ENCODE measurements at regions not wholly inside any gene's neighbourhood (a gene's known extent, or its start where the extent isn't known, plus 50 kb on each side); places are given as distances from the start of the nearest gene placed in this dataset.

- TF ChIP-seq EZH2 (IDR thresholded peaks at IDR 0.05; ENCODE audit: borderline replicate concordance, low read length): no peak
- TF ChIP-seq, protein P1, sequence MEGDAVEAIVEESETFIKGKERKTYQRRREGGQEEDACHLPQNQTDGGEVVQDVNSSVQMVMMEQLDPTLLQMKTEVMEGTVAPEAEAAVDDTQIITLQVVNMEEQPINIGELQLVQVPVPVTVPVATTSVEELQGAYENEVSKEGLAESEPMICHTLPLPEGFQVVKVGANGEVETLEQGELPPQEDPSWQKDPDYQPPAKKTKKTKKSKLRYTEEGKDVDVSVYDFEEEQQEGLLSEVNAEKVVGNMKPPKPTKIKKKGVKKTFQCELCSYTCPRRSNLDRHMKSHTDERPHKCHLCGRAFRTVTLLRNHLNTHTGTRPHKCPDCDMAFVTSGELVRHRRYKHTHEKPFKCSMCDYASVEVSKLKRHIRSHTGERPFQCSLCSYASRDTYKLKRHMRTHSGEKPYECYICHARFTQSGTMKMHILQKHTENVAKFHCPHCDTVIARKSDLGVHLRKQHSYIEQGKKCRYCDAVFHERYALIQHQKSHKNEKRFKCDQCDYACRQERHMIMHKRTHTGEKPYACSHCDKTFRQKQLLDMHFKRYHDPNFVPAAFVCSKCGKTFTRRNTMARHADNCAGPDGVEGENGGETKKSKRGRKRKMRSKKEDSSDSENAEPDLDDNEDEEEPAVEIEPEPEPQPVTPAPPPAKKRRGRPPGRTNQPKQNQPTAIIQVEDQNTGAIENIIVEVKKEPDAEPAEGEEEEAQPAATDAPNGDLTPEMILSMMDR (conservative IDR thresholded peaks at IDR 0.05 in 1 of 2, IDR thresholded peaks at IDR 0.05 in 1 of 2; ENCODE audit: extremely low read depth in 1 of 2, insufficient read depth in 1 of 2, low read depth in 1 of 2, low read length in 2 of 2): no peak
Measured at GRCh38 chr18:29004921-29005320, 828.0 kb upstream of the CDH2 start.

All from mammary epithelial cell (primary cell).